ENCODE measurements at regions not wholly inside any gene's neighbourhood (a gene's known extent, or its start where the extent isn't known, plus 50 kb on each side); places are given as distances from the start of the nearest gene placed in this dataset.

DNA sequence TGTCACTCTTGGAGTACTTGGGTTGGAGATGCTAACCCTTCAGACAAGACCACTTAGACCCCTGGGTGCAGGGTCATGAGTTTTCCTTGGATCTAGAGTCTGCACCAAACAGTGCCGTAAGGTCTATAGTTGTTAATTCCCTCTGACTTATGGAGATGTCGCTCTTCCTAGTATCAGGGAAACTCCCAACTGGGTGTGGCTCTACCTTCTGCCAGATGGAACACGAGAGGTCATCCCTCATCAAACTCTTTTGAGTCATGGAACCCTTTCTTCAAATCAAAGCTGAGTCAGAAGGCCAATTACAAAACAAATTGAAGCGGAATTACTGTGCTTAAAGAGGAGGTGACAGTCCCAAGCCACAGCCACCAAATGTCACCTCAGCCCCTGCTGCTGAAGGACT is 514.9 kb upstream of the PROK2 start:
- TF ChIP-seq CTCF (IDR thresholded peaks at IDR 0.05) = no peak
- no peak for TF ChIP-seq POLR2A (IDR thresholded peaks at IDR 0.05)

Measured in testis (tissue), 2 donors.